Ishikawa (cell line): ENCODE measurements at regions not wholly inside any gene's neighbourhood (a gene's known extent, or its start where the extent isn't known, plus 50 kb on each side); places are given as distances from the start of the nearest gene placed in this dataset.

Source experiments
- CEBPB ChIP-seq: IDR thresholded peaks from 2 replicates; pipeline ENCODE4 v1.6.1; 2012
- CREB1 ChIP-seq: IDR thresholded peaks from 2 replicates; pipeline ENCODE4 v1.6.1; 2012; ENCODE audit warnings: low read depth
- EGR1 ChIP-seq: IDR thresholded peaks from 2 replicates; pipeline ENCODE4 v1.6.1; 2012
- EP300 ChIP-seq: IDR thresholded peaks from 2 replicates; pipeline ENCODE4 v1.6.1; 2012; ENCODE audit warnings: borderline replicate concordance
- FOXM1 ChIP-seq: IDR thresholded peaks from 2 replicates; pipeline ENCODE4 v1.6.1; 2012; ENCODE audit warnings: low read depth, borderline replicate concordance
- MAX ChIP-seq: IDR thresholded peaks from 2 replicates; pipeline ENCODE4 v1.6.1; 2012
- NFIC ChIP-seq: IDR thresholded peaks from 2 replicates; pipeline ENCODE4 v1.6.1; 2012
- RAD21 ChIP-seq: IDR thresholded peaks from 2 replicates; pipeline ENCODE4 v1.6.1; 2012; ENCODE audit warnings: low read depth
- REST ChIP-seq: IDR thresholded peaks from 2 replicates; pipeline ENCODE4 v1.6.1; 2012; ENCODE audit warnings: low read depth, mild to moderate bottlenecking
- TAF1 ChIP-seq: IDR thresholded peaks from 2 replicates; pipeline ENCODE4 v1.6.1; 2012; ENCODE audit warnings: low read depth, mild to moderate bottlenecking
- TCF12 ChIP-seq: IDR thresholded peaks from 2 replicates; pipeline ENCODE4 v1.6.1; 2012; ENCODE audit warnings: low read depth
- TEAD4 ChIP-seq: IDR thresholded peaks from 2 replicates; pipeline ENCODE4 v1.6.1; 2012
- USF1 ChIP-seq: IDR thresholded peaks from 2 replicates; pipeline ENCODE4 v1.6.1; 2012
- YY1 ChIP-seq: IDR thresholded peaks from 2 replicates; pipeline ENCODE4 v1.6.1; 2012; ENCODE audit warnings: low read depth
- ZBTB7A ChIP-seq: IDR thresholded peaks from 2 replicates; pipeline ENCODE4 v1.6.1; 2012; ENCODE audit warnings: low read depth

DNA sequence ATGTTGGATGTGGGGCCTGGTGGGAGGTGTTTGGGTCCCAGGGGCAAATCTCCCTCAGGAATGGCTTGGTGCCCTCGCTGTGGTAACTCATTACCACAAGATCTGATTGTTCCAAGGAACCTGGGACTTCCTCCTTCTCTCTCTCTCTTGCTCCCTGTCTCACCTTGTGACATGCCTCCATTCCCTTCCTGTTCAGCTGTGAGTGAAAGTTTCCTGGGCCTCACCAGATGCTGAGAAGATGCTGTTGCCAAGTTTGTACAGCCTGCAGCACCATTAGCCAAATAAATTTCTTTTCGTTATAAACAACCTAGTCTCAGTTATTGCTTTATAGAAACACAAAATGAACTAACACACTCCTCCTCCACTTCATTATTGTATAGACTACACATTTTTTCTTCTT, 759.8 kb upstream of the MDGA2 start:
- TF ChIP-seq CEBPB (no peak), CREB1 (no peak), RAD21 (no peak), EP300 (no peak), MAX (no peak), TEAD4 (no peak), EGR1 (no peak), FOXM1 (no peak), ZBTB7A (no peak), NFIC (no peak), REST (no peak), TAF1 (no peak), USF1 (no peak), TCF12 (no peak), YY1 (no peak)

DNA sequence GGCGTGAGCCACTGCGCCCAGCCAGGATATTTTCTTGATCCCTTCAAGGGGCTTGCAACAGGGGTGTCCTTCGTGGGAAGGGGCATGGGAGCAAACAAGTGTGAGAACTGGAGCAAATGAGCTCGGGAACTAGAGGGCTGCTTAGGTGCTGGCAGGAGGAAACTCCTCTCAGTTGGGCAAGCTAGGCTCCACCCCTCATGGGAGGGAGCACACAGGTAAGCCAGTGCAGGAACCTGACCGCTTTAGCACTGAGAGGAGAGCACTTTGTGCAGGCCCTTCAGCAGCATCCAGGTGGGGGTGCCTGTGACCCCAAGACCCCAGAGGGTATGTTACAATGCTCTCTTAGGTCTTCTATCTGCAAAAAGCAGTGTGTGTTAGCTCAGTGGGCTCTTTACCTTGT, 755.4 kb upstream of the MDGA2 start:
- TF ChIP-seq TAF1 (no peak), RAD21 (no peak), YY1 (no peak), TEAD4 (no peak), EGR1 (no peak), MAX (no peak), CREB1 (no peak)

DNA sequence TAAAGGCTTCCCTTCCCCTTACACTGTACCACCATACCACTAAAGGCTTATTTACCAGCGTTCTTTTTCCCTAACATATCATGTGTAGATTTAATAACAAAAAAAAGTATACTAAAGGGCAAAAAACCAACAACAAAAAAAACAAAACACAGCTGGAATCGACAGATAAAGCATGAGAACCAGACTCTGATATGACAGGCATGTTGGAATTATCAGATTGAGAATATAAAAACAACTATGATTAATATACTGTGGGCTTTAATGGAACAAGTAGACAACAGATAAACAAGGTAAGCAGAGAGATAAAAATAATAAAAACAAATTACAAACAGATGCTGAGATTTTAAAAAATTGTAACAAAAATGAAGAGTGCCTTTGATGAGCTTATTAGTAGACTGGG, 754.1 kb upstream of the MDGA2 start:
- TF ChIP-seq EGR1 (no peak), FOXM1 (no peak), TCF12 (no peak), TAF1 (no peak)

GRCh38 chr14:48417715-48418500, 742.5 kb upstream of the MDGA2 start:
- TF ChIP-seq EP300 (no peak), TCF12 (no peak), MAX (no peak), USF1 (no peak), NFIC (no peak), TAF1 (no peak), ZBTB7A (no peak), REST (no peak), RAD21 (no peak), FOXM1 (no peak), CEBPB (no peak), EGR1 (no peak), CREB1 (no peak)

- TF ChIP-seq TCF12 (no peak), REST (no peak), CEBPB (no peak), FOXM1 (no peak), NFIC (no peak), TAF1 (no peak), ZBTB7A (no peak), TEAD4 (no peak), RAD21 (no peak), EGR1 (no peak), MAX (no peak), YY1 (no peak), EP300 (no peak), CREB1 (no peak), USF1 (no peak)
These were observed 725.9 kb upstream of the MDGA2 start for GRCh38 chr14:48401321-48401720.
